ENCODE measurements at regions not wholly inside any gene's neighbourhood (a gene's known extent, or its start where the extent isn't known, plus 50 kb on each side); places are given as distances from the start of the nearest gene placed in this dataset.
"Not testable (repeated sequence)": the region's sequence is repeated elsewhere in the genome, so short reads cannot be mapped to it uniquely, and the experiment has no call there.

- DNase-seq (ENCODE audit: low read depth in 2 of 2, low spot score in 1 of 2), result no peak
These were observed 194.8 kb upstream of the TRPC7 start for GRCh38 chr5:136560126-136560525.

- no peak for DNase-seq (ENCODE audit: low read depth in 2 of 2, low spot score in 1 of 2)
These were observed 194.3 kb upstream of the TRPC7 start for GRCh38 chr5:136559651-136560050.

GRCh38 chr5:136547096-136547495 is 181.8 kb upstream of the TRPC7 start:
- not testable (repeated sequence) for DNase-seq (ENCODE audit: low read depth in 2 of 2, low spot score in 1 of 2)

- not testable (repeated sequence) for DNase-seq (ENCODE audit: low read depth in 2 of 2, low spot score in 1 of 2)
These were observed 181.1 kb upstream of the TRPC7 start for GRCh38 chr5:136546441-136546840.

- DNase-seq (ENCODE audit: low read depth in 2 of 2, low spot score in 1 of 2), result not testable (repeated sequence)
These were observed 179.7 kb upstream of the TRPC7 start for GRCh38 chr5:136545031-136545430.

DNA sequence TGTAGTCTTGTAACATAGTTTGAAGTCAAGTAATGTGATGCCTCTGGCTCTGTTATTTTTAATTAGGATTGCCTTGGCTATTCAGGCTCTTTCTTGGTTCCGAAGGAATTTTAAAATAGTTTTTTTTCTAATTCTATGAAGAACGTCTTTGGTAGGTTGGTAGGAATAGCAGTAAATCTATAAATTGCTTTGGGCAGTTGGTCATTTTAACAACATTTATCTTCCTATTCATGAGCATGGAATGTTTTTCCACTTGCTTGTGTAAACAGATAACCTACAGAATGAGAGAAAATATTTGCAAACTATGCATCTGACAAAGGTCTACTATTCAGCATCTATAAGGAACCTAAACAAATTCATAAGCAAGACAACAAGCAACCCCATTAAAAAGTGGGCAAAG is 173.2 kb upstream of the TRPC7 start:
- DNase-seq (ENCODE audit: low read depth in 2 of 2, low spot score in 1 of 2), result no peak

DNA sequence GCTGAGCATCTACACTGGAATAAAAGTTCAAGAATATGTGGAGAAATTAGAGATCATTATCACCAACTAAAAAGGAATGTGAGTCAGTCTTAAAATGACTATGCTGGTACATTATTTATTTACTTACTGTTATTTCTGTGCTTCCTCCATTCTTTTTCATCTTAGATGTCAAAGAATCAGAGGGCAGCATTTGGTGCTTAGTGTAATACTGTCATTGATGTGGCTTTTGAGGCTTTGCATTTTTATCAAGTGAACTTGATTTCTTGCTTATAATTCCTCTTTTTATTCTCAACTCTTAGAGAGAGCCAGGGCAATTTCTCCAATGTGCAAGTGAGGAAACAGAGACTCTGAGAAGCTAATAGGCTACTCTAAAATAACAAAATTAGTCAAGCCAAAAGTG is 163.7 kb upstream of the TRPC7 start:
- DNase-seq (ENCODE audit: low read depth in 2 of 2, low spot score in 1 of 2), result no peak

GRCh38 chr5:136528481-136529030 is 163.2 kb upstream of the TRPC7 start:
- no peak for DNase-seq (ENCODE audit: low read depth in 2 of 2, low spot score in 1 of 2)

DNA sequence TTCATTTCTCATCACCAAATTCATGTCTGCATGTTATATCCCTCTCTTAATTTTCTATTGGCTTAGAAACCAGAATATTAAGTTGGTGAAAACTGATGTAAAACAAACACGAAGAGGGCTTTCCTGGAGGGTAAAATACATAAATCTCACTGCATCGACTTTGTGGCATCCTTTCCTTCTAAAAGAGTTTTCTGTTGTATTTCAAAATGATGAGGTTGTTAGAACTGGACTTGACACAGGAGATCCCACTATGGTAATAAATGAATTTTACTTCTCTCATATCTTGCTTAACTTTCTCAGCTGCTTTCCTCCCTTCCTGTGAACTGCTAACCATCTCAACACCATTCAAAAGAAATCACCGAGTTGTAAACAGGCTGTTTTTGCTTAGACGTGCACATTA is 162.0 kb upstream of the TRPC7 start:
- no peak for DNase-seq (ENCODE audit: low read depth in 2 of 2, low spot score in 1 of 2)

DNA sequence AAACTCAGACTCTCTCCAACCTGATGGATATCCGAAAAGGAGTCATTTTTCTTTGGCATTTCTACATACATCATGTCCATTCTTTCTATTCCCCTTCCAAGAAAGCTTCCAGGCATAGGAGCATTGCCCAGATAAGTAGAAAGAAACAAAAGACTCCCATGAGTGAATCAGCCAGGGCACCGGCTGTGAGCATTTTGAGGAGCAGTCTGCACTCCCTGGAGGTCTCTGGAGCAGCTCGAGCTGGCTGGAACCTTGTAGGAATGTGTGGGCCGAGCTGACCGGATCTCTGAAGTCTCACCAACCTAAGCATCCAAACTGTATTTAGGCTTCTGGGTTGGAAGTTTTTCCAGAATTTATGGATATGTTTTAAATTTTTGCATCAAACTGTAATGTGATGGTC is 161.4 kb upstream of the TRPC7 start:
- no peak for DNase-seq (ENCODE audit: low read depth in 2 of 2, low spot score in 1 of 2)

- no peak for DNase-seq (ENCODE audit: low read depth in 2 of 2, low spot score in 1 of 2)
These were observed 160.7 kb upstream of the TRPC7 start for GRCh38 chr5:136526021-136526420.

DNA sequence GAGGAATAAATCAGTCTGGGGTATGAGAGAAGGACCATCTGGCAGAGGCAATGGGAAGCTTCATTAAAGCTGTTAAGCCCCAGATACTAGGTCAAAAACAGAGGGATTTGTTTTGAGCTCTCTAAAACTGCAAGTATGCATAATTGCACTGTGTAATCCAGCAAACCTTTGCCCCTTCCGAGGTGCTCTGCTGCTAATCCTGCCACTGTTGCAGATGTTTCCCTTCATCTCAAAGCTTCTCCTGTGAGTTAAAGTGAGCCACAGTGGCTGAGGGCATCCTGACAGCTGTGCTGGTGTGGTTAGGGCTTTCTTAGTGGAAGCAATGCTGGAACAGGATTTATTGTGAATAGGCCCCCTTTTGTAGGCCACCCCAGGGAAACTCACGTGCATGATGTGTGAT is 160.3 kb upstream of the TRPC7 start:
- no peak for DNase-seq (ENCODE audit: low read depth in 2 of 2, low spot score in 1 of 2)

DNA sequence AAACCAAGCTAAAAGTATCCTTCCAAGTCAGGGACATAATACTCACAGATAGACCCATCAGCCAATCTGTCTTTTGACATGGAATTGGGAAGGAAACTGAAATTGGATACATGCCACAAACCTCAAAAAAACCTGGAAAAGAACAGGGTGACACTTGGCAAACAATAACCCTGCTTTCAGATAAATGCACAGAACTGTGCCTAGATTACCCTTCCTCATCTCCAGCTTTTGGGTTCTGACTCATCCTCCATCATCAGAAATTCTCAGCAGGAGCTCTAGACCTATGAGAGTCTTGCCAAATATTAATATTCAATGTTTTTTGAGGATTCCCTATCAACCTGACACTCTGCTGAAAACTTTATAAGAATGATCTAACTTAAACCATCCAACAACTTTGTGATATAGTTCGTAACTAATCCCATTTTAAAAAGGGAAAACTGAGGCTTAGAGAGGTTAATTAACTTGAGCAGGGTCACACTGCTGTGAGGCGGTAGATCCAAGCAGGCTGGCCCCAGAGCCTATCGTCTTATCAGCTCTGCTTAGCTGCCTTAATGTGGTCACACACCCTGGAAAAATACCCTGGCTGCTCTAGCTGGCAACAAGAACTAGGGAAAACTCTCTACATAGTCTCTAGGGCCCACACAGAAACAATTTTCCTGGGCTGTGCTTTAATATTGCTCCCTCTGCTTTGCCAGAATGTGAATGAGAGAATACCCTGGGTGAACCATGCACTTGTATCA is 157.0 kb upstream of the TRPC7 start:
- DNase-seq (ENCODE audit: low read depth in 2 of 2, low spot score in 1 of 2), result no peak

DNA sequence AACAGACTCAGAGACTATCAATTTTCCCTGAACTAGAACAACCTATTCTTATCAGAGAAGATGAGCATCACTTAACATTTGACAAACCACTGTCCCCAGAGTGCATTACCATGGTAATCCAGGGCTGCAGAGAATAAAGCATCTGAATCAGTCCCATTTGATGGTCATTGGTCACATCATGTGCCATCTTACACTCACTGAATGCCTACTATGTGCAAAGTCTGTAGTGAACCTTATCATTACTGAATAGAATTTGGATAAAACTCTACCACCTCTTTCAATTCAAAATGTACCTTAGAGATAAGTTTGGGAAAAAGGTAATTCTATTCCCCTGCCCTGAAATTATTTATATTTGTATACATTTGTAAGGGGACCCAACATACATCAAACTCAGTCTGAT is 156.4 kb upstream of the TRPC7 start:
- DNase-seq (ENCODE audit: low read depth in 2 of 2, low spot score in 1 of 2), result no peak

- DNase-seq (ENCODE audit: low read depth in 2 of 2, low spot score in 1 of 2), result no peak
These were observed 153.5 kb upstream of the TRPC7 start for GRCh38 chr5:136518814-136519213.

GRCh38 chr5:136518174-136518573 is 152.8 kb upstream of the TRPC7 start:
- DNase-seq (ENCODE audit: low read depth in 2 of 2, low spot score in 1 of 2), result no peak

DNA sequence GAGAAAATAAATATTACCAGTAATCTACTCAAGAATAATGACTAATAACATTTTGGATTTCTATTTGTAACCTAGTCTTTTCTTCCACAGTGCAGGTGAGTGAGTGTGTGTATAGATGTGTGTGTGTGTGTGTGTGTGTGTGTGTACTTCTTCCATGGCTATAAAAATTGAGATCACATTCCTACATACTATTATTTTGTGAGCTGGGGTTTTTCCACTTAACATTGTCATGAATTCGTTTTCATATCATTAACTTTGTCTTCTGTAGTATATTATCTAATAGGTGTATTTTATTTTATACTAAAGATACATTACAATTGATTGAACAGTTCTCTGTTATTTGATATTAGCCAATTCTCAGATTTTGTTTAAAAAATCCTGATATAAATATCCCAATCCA is 152.4 kb upstream of the TRPC7 start:
- no peak for DNase-seq (ENCODE audit: low read depth in 2 of 2, low spot score in 1 of 2)

DNA sequence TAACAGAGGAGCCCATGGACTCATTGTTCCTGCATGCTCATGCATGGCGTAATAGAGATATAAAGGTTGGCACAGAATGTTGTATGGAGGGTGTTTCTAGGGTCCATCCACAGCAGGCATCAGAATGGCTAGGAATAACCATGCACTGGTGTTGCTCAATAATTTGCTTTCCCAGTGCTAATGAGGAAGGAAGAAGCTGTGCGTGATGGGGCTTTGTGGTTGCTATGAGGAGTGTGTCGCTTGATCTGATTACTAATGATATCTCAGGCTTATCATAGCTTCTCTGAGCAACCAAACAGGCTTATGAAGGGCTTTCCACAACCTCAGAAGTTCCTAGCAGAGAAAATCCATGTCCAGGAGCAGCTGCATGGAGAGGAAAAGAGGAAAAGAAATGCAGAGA is 151.3 kb upstream of the TRPC7 start:
- no peak for DNase-seq (ENCODE audit: low read depth in 2 of 2, low spot score in 1 of 2)

DNA sequence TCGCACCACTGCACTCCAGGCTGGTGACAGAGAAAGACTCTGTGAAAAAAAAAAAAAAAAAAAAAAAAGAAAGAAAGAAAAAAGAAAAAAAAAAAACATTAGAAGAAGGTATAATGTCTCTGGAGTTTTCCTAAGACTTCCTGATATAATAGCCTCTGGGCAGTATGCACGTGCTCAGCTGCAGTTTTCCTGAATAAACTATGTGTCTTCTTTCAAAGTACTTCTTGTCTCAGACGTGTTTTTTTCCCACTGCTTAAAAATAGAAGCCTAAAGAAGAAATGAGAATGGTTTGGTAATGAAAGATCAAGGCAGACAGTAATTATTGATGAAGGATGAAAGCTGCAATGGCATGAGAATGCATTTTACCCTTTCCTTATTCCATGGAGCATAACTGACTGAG is 148.1 kb upstream of the TRPC7 start:
- DNase-seq (ENCODE audit: low read depth in 2 of 2, low spot score in 1 of 2), result no peak

GRCh38 chr5:136511046-136511445 is 145.7 kb upstream of the TRPC7 start:
- no peak for DNase-seq (ENCODE audit: low read depth in 2 of 2, low spot score in 1 of 2)

- no peak for DNase-seq (ENCODE audit: low read depth in 2 of 2, low spot score in 1 of 2)
These were observed 145.1 kb upstream of the TRPC7 start for GRCh38 chr5:136510481-136510880.

DNA sequence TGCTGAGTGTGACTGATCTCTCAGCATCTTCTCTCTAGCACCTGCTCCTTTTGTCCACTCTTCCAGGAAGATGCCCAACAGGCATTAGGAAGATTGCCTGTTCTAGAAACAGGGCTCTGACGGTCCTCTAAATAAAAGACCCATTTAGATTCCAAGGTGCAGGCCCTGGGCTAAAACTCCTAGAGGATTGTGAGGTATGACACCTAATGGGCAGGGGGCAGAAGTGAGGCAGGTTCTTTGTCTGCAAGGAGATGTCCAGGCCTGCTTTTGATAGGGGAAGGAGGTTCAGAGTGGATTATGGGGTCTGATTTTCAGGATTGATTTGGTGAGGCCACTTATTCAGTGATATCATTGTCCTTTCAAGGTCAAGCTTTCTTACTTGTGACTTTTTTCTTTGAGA is 140.8 kb upstream of the TRPC7 start:
- DNase-seq (ENCODE audit: low read depth in 2 of 2, low spot score in 1 of 2), result no peak

DNA sequence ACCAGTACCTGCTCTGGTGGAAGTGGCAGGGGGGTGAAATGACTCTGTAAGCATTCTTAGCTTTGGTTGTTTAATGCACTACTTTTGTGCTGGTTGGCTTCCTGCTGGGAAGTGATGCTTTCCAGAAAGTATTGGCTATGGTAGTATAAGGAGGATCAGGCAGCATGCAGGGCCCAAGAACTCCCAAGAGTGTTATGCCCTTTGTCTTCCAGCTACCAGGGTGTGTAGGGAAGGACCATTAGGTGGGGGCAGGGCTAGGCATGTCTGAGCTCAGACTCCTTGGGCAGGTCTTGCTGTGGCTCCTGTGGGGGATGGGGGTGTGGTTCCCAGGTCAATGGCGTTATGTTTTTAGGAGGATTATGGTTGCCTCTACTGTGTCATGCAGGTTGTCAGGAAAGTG is 135.8 kb upstream of the TRPC7 start:
- no peak for DNase-seq (ENCODE audit: low read depth in 2 of 2, low spot score in 1 of 2)
